Endothelial cell of umbilical vein (primary cell): ENCODE measurements at regions not wholly inside any gene's neighbourhood (a gene's known extent, or its start where the extent isn't known, plus 50 kb on each side); places are given as distances from the start of the nearest gene placed in this dataset.

Experiments used
- BruUV-seq: library from RNA; stranded (reverse); fragments of 400-500 nt; replicated peaks from 2 replicates; lab custom pipeline; 2021; lab: Mats Ljungman, UMichigan
- CTCF ChIA-PET: fragments of 300-600, 350-600 bp; sonication (Branson Sonifier 250); formaldehyde crosslinking; loops from one replicate; lab custom pipeline; 2021; ENCODE audit warnings: antibody characterized with exemption, inconsistent platforms; lab: Charles Lee
- POLR2A ChIA-PET: fragments of 300-600, 350-600 bp; sonication (Branson Sonifier 250); formaldehyde crosslinking; loops from one replicate; lab custom pipeline; 2021; ENCODE audit warnings: antibody characterized with exemption, inconsistent platforms; lab: Charles Lee
- DNase-seq: peaks from one replicate; pipeline ENCODE4 v3.0.0-alpha.2; 2011; ENCODE audit warnings: low read depth, low spot score
- FAIRE-seq: peaks from 2 replicates; lab custom pipeline; 2011; peaks lifted over from hg19 to GRCh38; lab: Jason Lieb, UNC
- H2AFZ ChIP-seq: 2 replicates; pipeline ENCODE4 v1.6.0; 2012; ENCODE audit warnings: low read depth, low read length, control low read depth, inconsistent platforms
- H3K27ac ChIP-seq: 2 replicates; pipeline ENCODE4 v1.5.1; 2011; ENCODE audit warnings: low read depth, mild to moderate bottlenecking, control low read depth, low read length, moderate library complexity; ENCODE audit not compliant: insufficient read depth
- H3K27me3 ChIP-seq, 2 experiments: 2 replicates each; pipeline versions ENCODE4 v1.6.0 to v1.6.1; 2011; ENCODE audit warnings: low read length in 2 of 2, mixed read lengths in 1 of 2; ENCODE audit not compliant: control insufficient read depth in 2 of 2, insufficient read depth in 2 of 2
- H3K36me3 ChIP-seq, 2 experiments: 2 replicates in 1 of 2; 3 replicates in 1 of 2; pipeline ENCODE4 v1.5.1; 2011; ENCODE audit warnings: low read length in 2 of 2, mild to moderate bottlenecking in 1 of 2, moderate library complexity in 1 of 2; ENCODE audit not compliant: control insufficient read depth in 2 of 2, insufficient read depth in 2 of 2; ENCODE audit errors: extremely low read depth in 1 of 2
- H3K4me1 ChIP-seq: 3 replicates; pipeline ENCODE4 v1.5.1; 2011; ENCODE audit warnings: mild to moderate bottlenecking, low read length; ENCODE audit not compliant: control insufficient read depth, insufficient read depth; ENCODE audit errors: extremely low read depth
- H3K4me2 ChIP-seq: 2 replicates; pipeline ENCODE4 v1.6.1; 2011; ENCODE audit warnings: low read length, control low read depth, mixed read lengths; ENCODE audit not compliant: insufficient read depth
- H3K4me3 ChIP-seq, 3 experiments: fragments of 200-600 bp in 1 of 3; sonication (generic), shearing (Covaris generic) in 1 of 3; replicated peaks in 1 of 3; 2 replicates each; pipeline ENCODE4 v1.5.1; 2011 to 2016; ENCODE audit warnings: control low read depth in 3 of 3, low read length in 3 of 3, mild to moderate bottlenecking in 2 of 3, inconsistent platforms in 1 of 3, low read depth in 1 of 3, moderate library complexity in 1 of 3; ENCODE audit not compliant: insufficient read depth in 1 of 3
- H3K79me2 ChIP-seq: 2 replicates; pipeline ENCODE4 v1.6.0; 2012; ENCODE audit warnings: low read length, inconsistent platforms; ENCODE audit not compliant: control insufficient read depth, insufficient read depth
- H3K9ac ChIP-seq: replicated peaks from 2 replicates; pipeline ENCODE3; 2011; ENCODE audit warnings: low read length, control low read depth; ENCODE audit not compliant: insufficient read depth; ENCODE audit errors: extremely low read depth
- H3K9me1 ChIP-seq: replicated peaks from 3 replicates; pipeline ENCODE4 v1.6.0; 2011; ENCODE audit warnings: mild to moderate bottlenecking, low read length; ENCODE audit not compliant: control insufficient read depth, insufficient read depth; ENCODE audit errors: extremely low read depth
- H3K9me3 ChIP-seq: replicated peaks from 2 replicates; pipeline ENCODE4 v1.5.1; 2012; ENCODE audit warnings: low read length, inconsistent platforms; ENCODE audit not compliant: control insufficient read depth, insufficient read depth
- H4K20me1 ChIP-seq: replicated peaks from 2 replicates; pipeline ENCODE3; 2011; ENCODE audit warnings: mild to moderate bottlenecking, low read length; ENCODE audit not compliant: control insufficient read depth, insufficient read depth; ENCODE audit errors: extremely low read depth
- EZH2 ChIP-seq: IDR thresholded peaks from 2 replicates; pipeline ENCODE4 v1.6.1; 2012; ENCODE audit warnings: borderline replicate concordance, low read depth, mild to moderate bottlenecking, moderate library complexity, low read length, inconsistent platforms; ENCODE audit not compliant: severe bottlenecking
- FOS ChIP-seq: IDR thresholded peaks from 2 replicates; pipeline ENCODE4 v1.6.1; 2011; ENCODE audit warnings: mild to moderate bottlenecking, low read length, moderate library complexity, borderline replicate concordance; ENCODE audit not compliant: insufficient read depth
- GATA2 ChIP-seq: IDR thresholded peaks from 2 replicates; pipeline ENCODE4 v1.7.0; 2011; ENCODE audit warnings: low read depth, mild to moderate bottlenecking, moderate library complexity, mixed read lengths, low read length; ENCODE audit not compliant: insufficient read length, insufficient read depth
- JUN ChIP-seq: IDR thresholded peaks from 2 replicates; pipeline ENCODE4 v1.6.1; 2011; ENCODE audit warnings: borderline replicate concordance, low read depth; ENCODE audit not compliant: insufficient read length, insufficient read depth
- dilution Hi-C: fragments of 300-500 bp; cut with MboI; formaldehyde crosslinking; loops from one replicate; pipeline ENCODE4 v1.15.0; 2019; ENCODE audit warnings: low sequenced_read_pairs; ENCODE audit not compliant: extremely low pct_ligation_motif_present
- intact Hi-C: fragments of 100-400 bp; cut with micrococcal nuclease; formaldehyde crosslinking; loops from one replicate; pipeline ENCODE4 v1.10.0; 2022
- TF ChIP-seq, protein P1 (sequence below), 2 donors: IDR thresholded peaks; 1 replicate in 1 of 2; 2 replicates in 1 of 2; pipeline ENCODE4 v1.5.1; 2011; ENCODE audit warnings: low read length in 2 of 2, mild to moderate bottlenecking in 2 of 2, moderate library complexity in 2 of 2, control low read depth in 1 of 2, inconsistent platforms in 1 of 2, low read depth in 1 of 2; ENCODE audit not compliant: insufficient read depth in 1 of 2; ENCODE audit errors: extremely low read depth in 1 of 2

GRCh38 chr4:151530783-151531182 lies 121.8 kb downstream of the FHIP1A start:
- H2AFZ ChIP-seq = no peak overlapping the region
- no TSS peak for BruUV-seq
- TF ChIP-seq JUN (no peak), GATA2 (no peak), EZH2 (no peak)
- TF ChIP-seq, protein P1, sequence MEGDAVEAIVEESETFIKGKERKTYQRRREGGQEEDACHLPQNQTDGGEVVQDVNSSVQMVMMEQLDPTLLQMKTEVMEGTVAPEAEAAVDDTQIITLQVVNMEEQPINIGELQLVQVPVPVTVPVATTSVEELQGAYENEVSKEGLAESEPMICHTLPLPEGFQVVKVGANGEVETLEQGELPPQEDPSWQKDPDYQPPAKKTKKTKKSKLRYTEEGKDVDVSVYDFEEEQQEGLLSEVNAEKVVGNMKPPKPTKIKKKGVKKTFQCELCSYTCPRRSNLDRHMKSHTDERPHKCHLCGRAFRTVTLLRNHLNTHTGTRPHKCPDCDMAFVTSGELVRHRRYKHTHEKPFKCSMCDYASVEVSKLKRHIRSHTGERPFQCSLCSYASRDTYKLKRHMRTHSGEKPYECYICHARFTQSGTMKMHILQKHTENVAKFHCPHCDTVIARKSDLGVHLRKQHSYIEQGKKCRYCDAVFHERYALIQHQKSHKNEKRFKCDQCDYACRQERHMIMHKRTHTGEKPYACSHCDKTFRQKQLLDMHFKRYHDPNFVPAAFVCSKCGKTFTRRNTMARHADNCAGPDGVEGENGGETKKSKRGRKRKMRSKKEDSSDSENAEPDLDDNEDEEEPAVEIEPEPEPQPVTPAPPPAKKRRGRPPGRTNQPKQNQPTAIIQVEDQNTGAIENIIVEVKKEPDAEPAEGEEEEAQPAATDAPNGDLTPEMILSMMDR (IDR thresholded peaks at IDR 0.05; ENCODE audit: extremely low read depth in 1 of 2, insufficient read depth in 1 of 2, low read depth in 1 of 2, low read length in 2 of 2) = peak in 1 of 2 donors; percentile 17
- no peaks in the 10 kb centered on the region for H3K79me2 ChIP-seq
- no peaks in the 10 kb centered on the region for H3K9me1 ChIP-seq
- no peaks in the 10 kb centered on the region for H3K36me3 ChIP-seq
- no peaks in the 10 kb centered on the region for H4K20me1 ChIP-seq
- ChIA-PET CTCF (interaction anchor here (0.6 to 1.0 kb wide), 4 partner anchors 9 to 254 kb away, joined by 3 to 6 read pairs (median 3); partner anchors contain the start of gene PRSS48), POLR2A (no interaction called here)
- FAIRE-seq = no peak
- H3K4me2 ChIP-seq = no peak overlapping the region
- no peak overlapping the region for H3K27ac ChIP-seq
- no peak for DNase-seq
- H3K27me3 ChIP-seq = peaks cover 0 to 2% of the 10 kb centered on the region in 2 experiments
- intact Hi-C loops (no loop called here), dilution Hi-C loops (no loop called here)
- H3K9ac ChIP-seq = no peak overlapping the region
- no peaks in the 10 kb centered on the region for H3K9me3 ChIP-seq
- H3K4me1 ChIP-seq = no peaks in the 10 kb centered on the region
- H3K4me3 ChIP-seq = no peak overlapping the region

- no peak for TF ChIP-seq FOS
- BruUV-seq = no TSS peak
- intact Hi-C loops (no loop called here), dilution Hi-C loops (no loop called here)
- Histone ChIP-seq H3K4me1 (no peaks in the 10 kb centered on the region), H2AFZ (no peak overlapping the region), H4K20me1 (no peaks in the 10 kb centered on the region), H3K36me3 (no peaks in the 10 kb centered on the region), H3K27me3 (peaks cover 0 to 2% of the 10 kb centered on the region in 2 experiments), H3K9me1 (no peaks in the 10 kb centered on the region), H3K9ac (no peak overlapping the region), H3K27ac (no peak overlapping the region), H3K9me3 (no peaks in the 10 kb centered on the region), H3K4me2 (no peak overlapping the region), H3K79me2 (no peaks in the 10 kb centered on the region), H3K4me3 (no peak overlapping the region)
- DNase-seq (no peak), FAIRE-seq (peak; percentile 33)
- ChIA-PET CTCF (interaction anchor here (0.9 to 1.1 kb wide), 2 partner anchors 9 to 72 kb away, joined by 3 to 4 read pairs; no protein-coding TSS in a partner anchor), POLR2A (no interaction called here)
Observed at GRCh38 chr4:151532001-151532708, 123.2 kb downstream of the FHIP1A start.
